Fibroblast of gingiva (primary cell): ENCODE measurements at regions not wholly inside any gene's neighbourhood (a gene's known extent, or its start where the extent isn't known, plus 50 kb on each side); places are given as distances from the start of the nearest gene placed in this dataset.
A peak's percentile ranks its signal among the peaks of the same experiment; 100 is the strongest.
"Not testable (repeated sequence)": the region's sequence is repeated elsewhere in the genome, so short reads cannot be mapped to it uniquely, and the experiment has no call there.

ENCODE experiments used
- DNase-seq: peaks from one replicate; pipeline ENCODE4 v3.0.0-alpha.2; 2011; ENCODE audit warnings: low read depth

- DNase-seq, result peak; percentile 59
Measured at GRCh38 chr5:39652036-39652435, 227.3 kb upstream of the DAB2 start.

- DNase-seq, result peak; percentile 46
Measured at GRCh38 chr5:39650008-39650762, 225.4 kb upstream of the DAB2 start.

- DNase-seq, result no peak
Measured at GRCh38 chr5:39648848-39649227, 224.1 kb upstream of the DAB2 start.

- DNase-seq, result no peak
Measured at GRCh38 chr5:39648085-39648847, 223.5 kb upstream of the DAB2 start.

GRCh38 chr5:39640552-39640951, 215.8 kb upstream of the DAB2 start:
- DNase-seq, result no peak

GRCh38 chr5:39639618-39640089, 214.9 kb upstream of the DAB2 start:
- no peak for DNase-seq

- DNase-seq, result no peak
Measured at GRCh38 chr5:39638813-39639212, 214.0 kb upstream of the DAB2 start.

- no peak for DNase-seq
Measured at GRCh38 chr5:39633057-39633456, 208.3 kb upstream of the DAB2 start.

GRCh38 chr5:39631958-39632357, 207.2 kb upstream of the DAB2 start:
- peak; percentile 58 for DNase-seq

GRCh38 chr5:39629946-39630345, 205.2 kb upstream of the DAB2 start:
- no peak for DNase-seq

- no peak for DNase-seq
Measured at GRCh38 chr5:39628348-39628747, 203.6 kb upstream of the DAB2 start.

GRCh38 chr5:39624890-39625289, 200.1 kb upstream of the DAB2 start:
- peak; percentile 48 for DNase-seq

- DNase-seq, result peak; percentile 55
Measured at GRCh38 chr5:39624268-39624886, 199.6 kb upstream of the DAB2 start.

- DNase-seq, result peak; percentile 24
Measured at GRCh38 chr5:39623291-39623865, 198.6 kb upstream of the DAB2 start.

- DNase-seq, result no peak
Measured at GRCh38 chr5:39622281-39622680, 197.5 kb upstream of the DAB2 start.

GRCh38 chr5:39619168-39619818, 194.5 kb upstream of the DAB2 start:
- peak; percentile 26 for DNase-seq

- DNase-seq, result no peak
Measured at GRCh38 chr5:39618391-39618790, 193.6 kb upstream of the DAB2 start.

- no peak for DNase-seq
Measured at GRCh38 chr5:39616131-39616530, 191.4 kb upstream of the DAB2 start.

- DNase-seq, result not testable (repeated sequence)
Measured at GRCh38 chr5:39611076-39611475, 186.3 kb upstream of the DAB2 start.

- no peak for DNase-seq
Measured at GRCh38 chr5:39608024-39608423, 183.2 kb upstream of the DAB2 start.

- no peak for DNase-seq
Measured at GRCh38 chr5:39606591-39606990, 181.8 kb upstream of the DAB2 start.
